WERI-Rb-1 (cell line): ENCODE measurements at regions not wholly inside any gene's neighbourhood (a gene's known extent, or its start where the extent isn't known, plus 50 kb on each side); places are given as distances from the start of the nearest gene placed in this dataset.

Source experiments
- DNase-seq: peaks from one replicate; pipeline ENCODE4 v3.0.0-alpha.2; 2020
- H3K27ac ChIP-seq: fragments of 250-450 bp; sonication (Bioruptor Pico); 2 replicates; pipeline ENCODE4 v1.5.1; 2020; ENCODE audit warnings: mild to moderate bottlenecking, moderate library complexity
- H3K27me3 ChIP-seq: fragments of 250-450 bp; sonication (Bioruptor Pico); 2 replicates; pipeline ENCODE4 v1.5.1; 2021; ENCODE audit warnings: mild to moderate bottlenecking, low read depth, moderate library complexity; ENCODE audit not compliant: insufficient read depth, severe bottlenecking
- H3K36me3 ChIP-seq: fragments of 250-450 bp; sonication (Bioruptor Pico); 2 replicates; pipeline ENCODE4 v1.5.1; 2020; ENCODE audit warnings: mild to moderate bottlenecking, moderate library complexity
- H3K4me3 ChIP-seq: 2 replicates; pipeline ENCODE4 v1.5.1; 2011; ENCODE audit warnings: low read depth, mild to moderate bottlenecking, control low read depth, low read length
- H3K9me3 ChIP-seq: fragments of 250-450 bp; sonication (Bioruptor Pico); 2 replicates; pipeline ENCODE4 v1.5.1; 2021; ENCODE audit warnings: mild to moderate bottlenecking, moderate library complexity; ENCODE audit not compliant: severe bottlenecking
- CTCF ChIP-seq: IDR thresholded peaks from 2 replicates; pipeline ENCODE4 v1.5.1; 2011; ENCODE audit warnings: low read depth, mild to moderate bottlenecking, control low read depth, inconsistent platforms, low read length

DNA sequence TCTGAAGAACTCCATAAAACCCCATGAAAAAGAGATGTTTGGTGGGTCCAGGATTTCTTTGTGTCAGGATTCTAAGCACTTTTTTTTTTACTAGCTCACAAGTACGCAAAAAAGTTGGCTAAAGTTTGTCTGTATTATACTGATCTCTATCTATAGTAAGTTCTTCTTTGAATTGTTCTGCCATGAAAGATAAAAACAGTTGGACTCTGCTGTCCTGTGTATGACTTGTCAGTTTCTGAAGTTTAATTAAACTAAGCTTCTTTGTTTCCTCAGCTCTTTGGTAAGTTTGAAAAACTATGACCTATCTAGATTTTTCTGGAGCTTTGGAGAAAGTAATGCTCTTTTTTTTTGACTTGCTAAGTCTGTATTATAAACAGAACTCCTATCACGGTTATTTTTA is 812.2 kb upstream of the LUZP2 start:
- no peak for DNase-seq
- no peak overlapping the region for H3K4me3 ChIP-seq
- TF ChIP-seq CTCF, result no peak
- H3K9me3 ChIP-seq, result no peaks in the 10 kb centered on the region
- H3K36me3 ChIP-seq, result no peaks in the 10 kb centered on the region
- peaks cover 6% of the 10 kb centered on the region for H3K27me3 ChIP-seq
- H3K27ac ChIP-seq, result no peak overlapping the region

GRCh38 chr11:23687991-23688390 is 808.9 kb upstream of the LUZP2 start:
- Histone ChIP-seq H3K36me3 (no peaks in the 10 kb centered on the region), H3K9me3 (no peaks in the 10 kb centered on the region), H3K27ac (no peak overlapping the region), H3K4me3 (no peak overlapping the region), H3K27me3 (peaks cover 2% of the 10 kb centered on the region)
- no peak for TF ChIP-seq CTCF
- no peak for DNase-seq

GRCh38 chr11:23688411-23688810 is 808.4 kb upstream of the LUZP2 start:
- no peak for TF ChIP-seq CTCF
- peaks cover 2% of the 10 kb centered on the region for H3K27me3 ChIP-seq
- H3K4me3 ChIP-seq, result no peak overlapping the region
- no peaks in the 10 kb centered on the region for H3K36me3 ChIP-seq
- H3K27ac ChIP-seq, result no peak overlapping the region
- no peaks in the 10 kb centered on the region for H3K9me3 ChIP-seq
- no peak for DNase-seq

DNA sequence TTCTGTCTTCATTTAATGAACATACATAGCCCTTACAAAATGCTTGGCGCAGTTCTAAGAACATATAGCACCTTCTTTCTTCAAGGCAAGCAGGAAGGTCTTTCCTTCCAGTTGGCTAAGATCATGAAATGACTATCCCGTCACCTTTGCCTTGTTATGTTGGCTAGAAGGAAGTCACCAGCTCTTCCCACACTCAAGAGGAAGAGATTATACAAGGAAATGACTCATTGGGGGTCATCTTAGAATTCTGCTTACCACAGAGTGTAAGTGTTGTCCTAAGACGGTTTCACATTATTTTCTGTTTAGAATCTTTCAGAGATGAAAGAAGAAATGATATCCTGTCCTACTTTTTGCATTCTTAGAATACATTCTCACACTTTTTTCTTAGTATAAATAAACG is 808.0 kb upstream of the LUZP2 start:
- DNase-seq, result no peak
- Histone ChIP-seq H3K27me3 (peaks cover 2% of the 10 kb centered on the region), H3K27ac (no peak overlapping the region), H3K36me3 (no peaks in the 10 kb centered on the region), H3K4me3 (no peak overlapping the region), H3K9me3 (no peaks in the 10 kb centered on the region)
- no peak for TF ChIP-seq CTCF

GRCh38 chr11:23696688-23697415 is 800.0 kb upstream of the LUZP2 start:
- Histone ChIP-seq H3K36me3 (no peaks in the 10 kb centered on the region), H3K27me3 (no peaks in the 10 kb centered on the region), H3K4me3 (no peak overlapping the region), H3K9me3 (no peaks in the 10 kb centered on the region), H3K27ac (no peak overlapping the region)
- no peak for TF ChIP-seq CTCF
- DNase-seq, result no peak

- H3K36me3 ChIP-seq, result no peaks in the 10 kb centered on the region
Observed at GRCh38 chr11:23704183-23704582, 792.7 kb upstream of the LUZP2 start.

More at GRCh38 chr11:23704183-23704582, 792.7 kb upstream of the LUZP2 start:
- H3K27me3 ChIP-seq, result no peaks in the 10 kb centered on the region
- no peak for DNase-seq
- H3K9me3 ChIP-seq, result no peaks in the 10 kb centered on the region
- no peak for TF ChIP-seq CTCF
- no peak overlapping the region for H3K27ac ChIP-seq
- no peak overlapping the region for H3K4me3 ChIP-seq
